Fibroblast of lung (primary cell): ENCODE measurements at regions not wholly inside any gene's neighbourhood (a gene's known extent, or its start where the extent isn't known, plus 50 kb on each side); places are given as distances from the start of the nearest gene placed in this dataset.

Source experiments
- DNase-seq, 2 donors: peaks; one replicate each; pipeline versions ENCODE4 v3.0.0 to v3.0.0-alpha.2; 2010; ENCODE audit warnings: low read depth in 2 of 2
- H2AFZ ChIP-seq: 2 replicates; pipeline ENCODE4 v1.5.1; 2012; ENCODE audit warnings: low read length, control low read depth, inconsistent platforms
- H3K27ac ChIP-seq: 2 replicates; pipeline ENCODE4 v1.5.1; 2011; ENCODE audit warnings: low read length, control low read depth; ENCODE audit not compliant: insufficient read depth
- H3K27me3 ChIP-seq: 2 replicates; pipeline ENCODE4 v1.5.1; 2011; ENCODE audit warnings: mild to moderate bottlenecking, low read length; ENCODE audit not compliant: control insufficient read depth, insufficient read depth
- H3K36me3 ChIP-seq: 2 replicates; pipeline ENCODE4 v1.5.1; 2011; ENCODE audit warnings: low read length; ENCODE audit not compliant: control insufficient read depth, insufficient read depth
- H3K4me1 ChIP-seq: 2 replicates; pipeline ENCODE4 v1.5.1; 2011; ENCODE audit warnings: low read length; ENCODE audit not compliant: control insufficient read depth, insufficient read depth; ENCODE audit errors: extremely low read depth
- H3K4me2 ChIP-seq: 2 replicates; pipeline ENCODE4 v1.5.1; 2011; ENCODE audit warnings: low read length, control low read depth; ENCODE audit not compliant: insufficient read depth; ENCODE audit errors: extremely low read depth
- H3K4me3 ChIP-seq, 4 experiments: fragments of 200-600 bp in 1 of 4; sonication (generic) in 1 of 4; replicated peaks in 1 of 4; 2 replicates each; pipeline ENCODE4 v1.5.1; 2011 to 2016; ENCODE audit warnings: low read length in 4 of 4, low read depth in 3 of 4, mild to moderate bottlenecking in 3 of 4, control low read depth in 2 of 4, inconsistent platforms in 1 of 4, mixed read lengths in 1 of 4; ENCODE audit not compliant: insufficient read depth in 1 of 4; ENCODE audit errors: control extremely low read depth in 1 of 4
- H3K79me2 ChIP-seq: 2 replicates; pipeline ENCODE4 v1.5.1; 2012; ENCODE audit warnings: mild to moderate bottlenecking, low read length, inconsistent platforms; ENCODE audit not compliant: control insufficient read depth, insufficient read depth
- H3K9ac ChIP-seq: 2 replicates; pipeline ENCODE4 v1.5.1; 2011; ENCODE audit warnings: mild to moderate bottlenecking, low read length, control low read depth; ENCODE audit not compliant: insufficient read depth
- H3K9me3 ChIP-seq: 2 replicates; pipeline ENCODE4 v1.5.1; 2012; ENCODE audit warnings: low read depth, low read length; ENCODE audit not compliant: control insufficient read depth, insufficient read depth
- H4K20me1 ChIP-seq: 2 replicates; pipeline ENCODE4 v1.5.1; 2011; ENCODE audit warnings: low read length; ENCODE audit not compliant: control insufficient read depth, insufficient read depth; ENCODE audit errors: extremely low read depth
- EZH2 ChIP-seq: IDR thresholded peaks from 2 replicates; pipeline ENCODE4 v1.5.1; 2012; ENCODE audit warnings: low read length, control low read depth, mild to moderate bottlenecking; ENCODE audit errors: missing control alignments
- TF ChIP-seq, protein P1 (sequence below), 2 donors: IDR thresholded peaks in 1 of 2; conservative IDR thresholded peaks in 1 of 2; 1 replicate in 1 of 2; 2 replicates in 1 of 2; pipeline ENCODE4 v1.5.1; 2011 to 2012; ENCODE audit warnings: low read length in 2 of 2, control low read depth in 1 of 2, inconsistent platforms in 1 of 2, low read depth in 1 of 2, mild to moderate bottlenecking in 1 of 2

DNA sequence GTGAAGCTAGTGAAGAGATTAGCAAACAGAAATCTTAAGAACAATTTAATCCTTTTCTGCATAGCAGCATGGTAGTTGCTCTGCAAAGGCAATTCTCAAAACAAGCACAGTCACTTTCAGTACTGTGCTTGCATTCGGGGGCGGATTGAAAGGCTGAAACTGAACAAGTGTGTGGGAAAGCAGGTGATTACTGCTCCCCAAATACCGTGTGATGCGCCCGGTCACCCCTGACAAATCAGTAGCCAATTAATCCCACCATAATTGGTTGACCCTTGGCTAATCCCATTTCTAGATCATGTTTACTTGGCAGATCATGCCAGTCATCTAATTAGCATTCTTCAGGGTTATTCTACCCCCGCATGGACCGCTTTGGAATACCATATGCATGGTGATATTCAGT, 76.5 kb upstream of the ADRB1 start:
- Histone ChIP-seq H3K4me1 (no peaks in the 10 kb centered on the region), H3K9me3 (no peaks in the 10 kb centered on the region), H3K4me2 (no peak overlapping the region), H3K4me3 (no peak overlapping the region), H3K27ac (no peak overlapping the region), H3K9ac (no peak overlapping the region), H3K36me3 (no peaks in the 10 kb centered on the region), H4K20me1 (no peaks in the 10 kb centered on the region), H2AFZ (no peak overlapping the region), H3K79me2 (no peaks in the 10 kb centered on the region), H3K27me3 (no peaks in the 10 kb centered on the region)
- TF ChIP-seq, protein P1, sequence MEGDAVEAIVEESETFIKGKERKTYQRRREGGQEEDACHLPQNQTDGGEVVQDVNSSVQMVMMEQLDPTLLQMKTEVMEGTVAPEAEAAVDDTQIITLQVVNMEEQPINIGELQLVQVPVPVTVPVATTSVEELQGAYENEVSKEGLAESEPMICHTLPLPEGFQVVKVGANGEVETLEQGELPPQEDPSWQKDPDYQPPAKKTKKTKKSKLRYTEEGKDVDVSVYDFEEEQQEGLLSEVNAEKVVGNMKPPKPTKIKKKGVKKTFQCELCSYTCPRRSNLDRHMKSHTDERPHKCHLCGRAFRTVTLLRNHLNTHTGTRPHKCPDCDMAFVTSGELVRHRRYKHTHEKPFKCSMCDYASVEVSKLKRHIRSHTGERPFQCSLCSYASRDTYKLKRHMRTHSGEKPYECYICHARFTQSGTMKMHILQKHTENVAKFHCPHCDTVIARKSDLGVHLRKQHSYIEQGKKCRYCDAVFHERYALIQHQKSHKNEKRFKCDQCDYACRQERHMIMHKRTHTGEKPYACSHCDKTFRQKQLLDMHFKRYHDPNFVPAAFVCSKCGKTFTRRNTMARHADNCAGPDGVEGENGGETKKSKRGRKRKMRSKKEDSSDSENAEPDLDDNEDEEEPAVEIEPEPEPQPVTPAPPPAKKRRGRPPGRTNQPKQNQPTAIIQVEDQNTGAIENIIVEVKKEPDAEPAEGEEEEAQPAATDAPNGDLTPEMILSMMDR (conservative IDR thresholded peaks at IDR 0.05 in 1 of 2, IDR thresholded peaks at IDR 0.05 in 1 of 2; ENCODE audit: low read depth in 1 of 2, low read length in 2 of 2), result no peak
- TF ChIP-seq EZH2, result no peak
- DNase-seq, result no peak

DNA sequence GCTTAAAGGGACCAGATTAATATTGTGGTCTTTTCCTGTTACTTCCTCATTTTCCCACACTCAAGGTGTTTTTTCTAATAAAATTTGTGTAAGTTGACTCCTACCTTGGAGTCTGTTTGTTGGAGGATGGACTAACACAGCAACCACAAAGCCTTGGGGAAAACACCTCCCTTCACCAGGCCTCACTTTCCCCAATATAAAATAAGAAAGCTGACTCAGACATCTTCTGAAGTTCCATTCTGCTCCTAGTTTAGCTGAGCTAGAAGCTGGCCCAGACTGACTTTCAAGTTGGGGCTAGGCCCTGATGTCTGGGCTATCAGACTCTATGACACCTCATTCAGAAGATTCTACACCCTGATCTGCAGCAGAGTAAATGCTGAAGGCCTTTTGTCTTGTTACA, 73.0 kb upstream of the ADRB1 start:
- TF ChIP-seq EZH2, result no peak
- TF ChIP-seq, protein P1 (conservative IDR thresholded peaks at IDR 0.05 in 1 of 2, IDR thresholded peaks at IDR 0.05 in 1 of 2; ENCODE audit: low read depth in 1 of 2, low read length in 2 of 2), result no peak
- no peaks in the 10 kb centered on the region for H4K20me1 ChIP-seq
- H2AFZ ChIP-seq, result no peak overlapping the region
- no peaks in the 10 kb centered on the region for H3K4me1 ChIP-seq
- H3K4me3 ChIP-seq, result no peak overlapping the region
- no peak overlapping the region for H3K4me2 ChIP-seq
- H3K9me3 ChIP-seq, result no peaks in the 10 kb centered on the region
- no peaks in the 10 kb centered on the region for H3K79me2 ChIP-seq
- no peaks in the 10 kb centered on the region for H3K27me3 ChIP-seq
- H3K9ac ChIP-seq, result no peak overlapping the region
- no peak for DNase-seq
- no peak overlapping the region for H3K27ac ChIP-seq
- H3K36me3 ChIP-seq, result no peaks in the 10 kb centered on the region

DNA sequence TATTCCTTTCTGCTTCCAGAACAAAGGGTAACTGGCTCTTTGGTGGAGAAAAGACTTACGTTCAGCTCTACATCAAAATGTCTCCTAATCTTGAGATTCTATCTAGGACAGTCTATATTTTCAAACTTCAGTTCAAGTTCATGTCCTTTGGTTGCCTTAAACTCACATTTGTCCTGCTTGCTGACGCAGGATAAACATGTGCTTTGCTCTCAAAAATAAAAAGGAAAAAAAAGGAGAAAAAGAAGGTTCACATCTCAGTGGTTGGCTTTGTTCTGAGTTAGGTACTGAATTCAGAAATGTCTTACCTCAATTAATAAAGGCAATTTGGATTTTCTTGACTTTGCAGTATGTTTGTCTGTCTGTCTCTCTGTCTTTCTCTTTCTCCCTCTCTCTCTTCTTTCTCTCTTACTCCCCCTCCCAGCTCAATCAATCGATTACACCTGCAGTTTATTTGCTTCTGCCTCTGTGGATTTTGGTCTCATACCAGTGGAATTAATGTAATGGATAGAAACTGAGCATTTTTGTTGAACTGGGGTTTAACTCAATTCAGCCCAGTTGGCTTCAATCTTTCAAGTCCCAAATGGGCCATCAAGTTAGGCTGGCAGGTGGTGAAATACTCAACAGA, 72.2 kb upstream of the ADRB1 start:
- TF ChIP-seq EZH2, result no peak
- H3K4me2 ChIP-seq, result no peak overlapping the region
- no peak overlapping the region for H2AFZ ChIP-seq
- H3K9ac ChIP-seq, result no peak overlapping the region
- no peaks in the 10 kb centered on the region for H3K36me3 ChIP-seq
- H3K4me1 ChIP-seq, result no peaks in the 10 kb centered on the region
- H3K79me2 ChIP-seq, result no peaks in the 10 kb centered on the region
- no peaks in the 10 kb centered on the region for H4K20me1 ChIP-seq
- no peaks in the 10 kb centered on the region for H3K9me3 ChIP-seq
- H3K27me3 ChIP-seq, result no peaks in the 10 kb centered on the region
- H3K27ac ChIP-seq, result no peak overlapping the region
- no peak overlapping the region for H3K4me3 ChIP-seq
- DNase-seq, result no peak
